H1 (cell line): ENCODE measurements at regions not wholly inside any gene's neighbourhood (a gene's known extent, or its start where the extent isn't known, plus 50 kb on each side); places are given as distances from the start of the nearest gene placed in this dataset.

Experiments used
- CTCF ChIA-PET: fragments of 300-600 bp; sonication (Branson Sonifier 250); formaldehyde crosslinking; loops from one replicate; lab custom pipeline; 2021; ENCODE audit not compliant: partially characterized antibody; lab: Charles Lee
- POLR2A ChIA-PET: fragments of 300-600 bp; sonication (Branson Sonifier 250); formaldehyde crosslinking; loops from one replicate; lab custom pipeline; 2021; ENCODE audit warnings: inconsistent platforms; ENCODE audit not compliant: partially characterized antibody; lab: Charles Lee
- DNase-seq, 2 experiments: peaks; one replicate each; pipeline versions ENCODE4 v3.0.0 to v3.0.0-alpha.2; 2010 to 2022; ENCODE audit warnings: low spot score in 2 of 2, low read depth in 1 of 2, mixed read lengths in 1 of 2
- FAIRE-seq: peaks from 2 replicates; lab custom pipeline; 2011; peaks lifted over from hg19 to GRCh38; lab: Jason Lieb, UNC
- H2AFZ ChIP-seq: 2 replicates; pipeline ENCODE4 v1.8.1; 2012; ENCODE audit warnings: low read length, inconsistent platforms
- H2AK5ac ChIP-seq: 2 replicates; pipeline ENCODE4 v1.6.1; 2013; ENCODE audit warnings: low read depth, low read length
- H2BK120ac ChIP-seq: replicated peaks from 2 replicates; pipeline ENCODE3; 2013; ENCODE audit warnings: low read depth, low read length, inconsistent platforms
- H2BK12ac ChIP-seq: 2 replicates; pipeline ENCODE4 v1.6.1; 2013; ENCODE audit warnings: low read depth, low read length
- H2BK15ac ChIP-seq: 2 replicates; pipeline ENCODE4 v1.6.1; 2013; ENCODE audit warnings: low read length
- H2BK20ac ChIP-seq: 2 replicates; pipeline ENCODE4 v1.6.1; 2013; ENCODE audit warnings: low read length
- H2BK5ac ChIP-seq: 2 replicates; pipeline ENCODE4 v1.6.1; 2013; ENCODE audit warnings: low read depth, low read length
- H3K14ac ChIP-seq: 2 replicates; pipeline ENCODE4 v1.6.1; 2013; ENCODE audit warnings: inconsistent platforms; ENCODE audit not compliant: insufficient read length
- H3K18ac ChIP-seq: 2 replicates; pipeline ENCODE4 v1.6.1; 2013; ENCODE audit warnings: low read length; ENCODE audit errors: extremely low read depth
- H3K23ac ChIP-seq: 2 replicates; pipeline ENCODE4 v1.6.1; 2013; ENCODE audit warnings: inconsistent platforms; ENCODE audit not compliant: insufficient read length
- H3K23me2 ChIP-seq: 2 replicates; pipeline ENCODE4 v1.6.1; 2013; ENCODE audit warnings: low read depth, low read length
- H3K27ac ChIP-seq: 2 replicates; pipeline ENCODE4 v1.6.1; 2011; ENCODE audit warnings: low read depth, low read length, inconsistent platforms
- H3K27me3 ChIP-seq, 4 experiments: replicated peaks in 1 of 4; 1 replicate in 1 of 4; 2 replicates in 3 of 4; pipeline versions ENCODE4 v1.6.1 to v1.8.1; 2011 to 2013; ENCODE audit warnings: low read length in 3 of 4, mild to moderate bottlenecking in 3 of 4, inconsistent platforms in 2 of 4, mixed read lengths in 2 of 4, moderate library complexity in 1 of 4; ENCODE audit not compliant: control insufficient read depth in 3 of 4, insufficient read depth in 3 of 4; ENCODE audit errors: extremely low read depth in 1 of 4
- H3K36me3 ChIP-seq, 4 experiments: 2 replicates each; pipeline versions ENCODE4 v1.6.1 to v1.8.1; 2011 to 2013; ENCODE audit warnings: mild to moderate bottlenecking in 4 of 4, low read length in 3 of 4, moderate library complexity in 2 of 4, control low read depth in 1 of 4, inconsistent platforms in 1 of 4; ENCODE audit not compliant: insufficient read depth in 4 of 4, control insufficient read depth in 2 of 4
- H3K4ac ChIP-seq: replicated peaks from 2 replicates; pipeline ENCODE3; 2013; ENCODE audit warnings: low read length, low read depth, mixed read lengths, inconsistent platforms; ENCODE audit not compliant: insufficient read length
- H3K4me1 ChIP-seq, 4 experiments: replicated peaks in 1 of 4; 1 replicate in 1 of 4; 2 replicates in 3 of 4; pipeline versions ENCODE4 v1.6.1 to v1.8.1; 2011 to 2013; ENCODE audit warnings: low read length in 3 of 4, inconsistent platforms in 2 of 4, mixed read lengths in 1 of 4; ENCODE audit not compliant: insufficient read depth in 4 of 4, control insufficient read depth in 3 of 4
- H3K4me2 ChIP-seq, 2 experiments: 2 replicates each; pipeline versions ENCODE4 v1.6.1 to v1.8.1; 2011 to 2013; ENCODE audit warnings: low read depth in 2 of 2, low read length in 2 of 2, control low read depth in 1 of 2, inconsistent platforms in 1 of 2, mild to moderate bottlenecking in 1 of 2; ENCODE audit not compliant: insufficient read depth in 1 of 2
- H3K4me3 ChIP-seq, 4 experiments: fragments of 200-600, 300-600 bp in 1 of 4; sonication (generic), shearing (Covaris generic), sonication (Bioruptor Twin) in 1 of 4; 2 replicates each; pipeline versions ENCODE4 v1.5.1 to v1.8.1; 2011 to 2016; ENCODE audit warnings: low read length in 4 of 4, low read depth in 3 of 4, control low read depth in 2 of 4, inconsistent platforms in 2 of 4, mild to moderate bottlenecking in 2 of 4, mixed read lengths in 1 of 4, moderate library complexity in 1 of 4; ENCODE audit not compliant: insufficient read depth in 2 of 4; ENCODE audit errors: extremely low read depth in 1 of 4
- H3K56ac ChIP-seq: replicated peaks from 2 replicates; pipeline ENCODE3; 2013; ENCODE audit warnings: low read depth, mild to moderate bottlenecking, mixed read lengths, low read length, inconsistent platforms; ENCODE audit not compliant: insufficient read length
- H3K79me1 ChIP-seq: 2 replicates; pipeline ENCODE4 v1.6.1; 2013; ENCODE audit warnings: low read depth, low read length, control low read depth
- H3K79me2 ChIP-seq, 2 experiments: 2 replicates each; pipeline versions ENCODE4 v1.6.1 to v1.8.1; 2012 to 2013; ENCODE audit warnings: low read length in 2 of 2, mild to moderate bottlenecking in 2 of 2, inconsistent platforms in 1 of 2; ENCODE audit not compliant: insufficient read depth in 2 of 2, control insufficient read depth in 1 of 2
- H3K9ac ChIP-seq, 4 experiments: replicated peaks in 1 of 4; 1 replicate in 1 of 4; 2 replicates in 3 of 4; pipeline versions ENCODE4 v1.6.1 to v1.8.1; 2011 to 2013; ENCODE audit warnings: low read depth in 3 of 4, low read length in 3 of 4, control low read depth in 2 of 4, mild to moderate bottlenecking in 2 of 4, moderate library complexity in 2 of 4, inconsistent platforms in 1 of 4; ENCODE audit errors: extremely low read depth in 1 of 4
- H3K9me3 ChIP-seq, 2 experiments: 2 replicates each; pipeline versions ENCODE4 v1.6.1 to v1.8.1; 2012 to 2013; ENCODE audit warnings: mild to moderate bottlenecking in 2 of 2, moderate library complexity in 2 of 2, control low read depth in 1 of 2, inconsistent platforms in 1 of 2, low read depth in 1 of 2, low read length in 1 of 2, mixed read lengths in 1 of 2; ENCODE audit not compliant: insufficient read depth in 2 of 2
- H4K20me1 ChIP-seq, 2 experiments: replicated peaks in 1 of 2; 2 replicates each; pipeline versions ENCODE3 to v1.8.1; 2011 to 2013; ENCODE audit warnings: inconsistent platforms in 2 of 2, low read length in 2 of 2, mild to moderate bottlenecking in 1 of 2; ENCODE audit not compliant: insufficient read depth in 2 of 2, control insufficient read depth in 1 of 2
- H4K5ac ChIP-seq: 2 replicates; pipeline ENCODE4 v1.6.1; 2013; ENCODE audit warnings: low read length, low read depth, mixed read lengths, inconsistent platforms; ENCODE audit not compliant: insufficient read length
- H4K8ac ChIP-seq: 2 replicates; pipeline ENCODE4 v1.8.0; 2013; ENCODE audit warnings: mild to moderate bottlenecking, moderate library complexity, low read length, inconsistent platforms; ENCODE audit not compliant: insufficient read depth; ENCODE audit errors: extremely low read depth
- H4K91ac ChIP-seq: replicated peaks from 2 replicates; pipeline ENCODE3; 2013; ENCODE audit warnings: low read length, mixed read lengths, inconsistent platforms; ENCODE audit not compliant: insufficient read length
- EGR1 ChIP-seq: IDR thresholded peaks from 2 replicates; pipeline ENCODE4 v1.6.1; 2011; ENCODE audit warnings: low read depth, low read length, borderline replicate concordance
- EZH2 ChIP-seq: fragments of 200-600 bp; sonication (generic); IDR thresholded peaks from 2 replicates; pipeline ENCODE4 v1.7.1; 2012; ENCODE audit warnings: low read depth, mild to moderate bottlenecking, moderate library complexity, low read length, inconsistent platforms; ENCODE audit not compliant: severe bottlenecking
- GABPA ChIP-seq: IDR thresholded peaks from 2 replicates; pipeline ENCODE4 v1.6.1; 2011; ENCODE audit warnings: mild to moderate bottlenecking, low read length, moderate library complexity, borderline replicate concordance; ENCODE audit not compliant: insufficient read depth
- JUND ChIP-seq: IDR thresholded peaks from 2 replicates; pipeline ENCODE4 v1.6.1; 2011; ENCODE audit warnings: mild to moderate bottlenecking, improper control_type of control experiment, low read length
- MAFK ChIP-seq: IDR thresholded peaks from 2 replicates; pipeline ENCODE4 v1.6.1; 2012; ENCODE audit warnings: low read depth, mild to moderate bottlenecking, improper control_type of control experiment, low read length
- POLR2AphosphoS5 ChIP-seq: IDR thresholded peaks from 2 replicates; pipeline ENCODE4 v1.6.1; 2011; ENCODE audit warnings: low read depth, low read length
- SAP30 ChIP-seq: fragments of 300-600 bp; sonication (generic); IDR thresholded peaks from 2 replicates; pipeline ENCODE4 v1.7.1; 2012; ENCODE audit warnings: low read length, moderate library complexity, mild to moderate bottlenecking, inconsistent platforms; ENCODE audit not compliant: insufficient read depth, insufficient replicate concordance
- SRF ChIP-seq: IDR thresholded peaks from 2 replicates; pipeline ENCODE4 v1.6.1; 2011; ENCODE audit warnings: mild to moderate bottlenecking, low read depth, low read length, moderate library complexity
- WGBS, 2 experiments: shearing (Covaris generic) in 1 of 2; methylation state at CpG; one replicate each; pipeline versions ENCODE4 v1.1.6 to v1.1.7; 2013 to 2015; ENCODE audit warnings: low lambda C conversion rate in 2 of 2, mixed read lengths in 2 of 2, inconsistent platforms in 1 of 2, low coverage in 1 of 2, missing lambda C conversion rate in 1 of 2; ENCODE audit not compliant: insufficient replicate concordance in 2 of 2, insufficient coverage in 1 of 2, insufficient read length in 1 of 2; ENCODE audit errors: extremely low coverage in 1 of 2, missing lambda C conversion rate in 1 of 2; 5-methylcytosine and 5-hydroxymethylcytosine counted together

- FAIRE-seq (no peak), DNase-seq (no peak)
- no peaks in the 10 kb centered on the region for H3K23me2 ChIP-seq
- no peak overlapping the region for H3K4ac ChIP-seq
- no peaks in the 10 kb centered on the region for H3K79me2 ChIP-seq
- no peaks in the 10 kb centered on the region for H3K36me3 ChIP-seq
- H3K27ac ChIP-seq, result no peak overlapping the region
- H3K23ac ChIP-seq, result no peak overlapping the region
- H2AK5ac ChIP-seq, result no peak overlapping the region
- H3K18ac ChIP-seq, result no peak overlapping the region
- no peaks in the 10 kb centered on the region for H3K79me1 ChIP-seq
- ChIA-PET CTCF (no interaction called here), POLR2A (no interaction called here)
- no peak overlapping the region for H4K91ac ChIP-seq
- no peak overlapping the region for H2BK120ac ChIP-seq
- no peak overlapping the region for H4K5ac ChIP-seq
- no peaks in the 10 kb centered on the region for H4K20me1 ChIP-seq
- H3K9ac ChIP-seq, result no peak overlapping the region
- H2BK12ac ChIP-seq, result no peak overlapping the region
- H3K27me3 ChIP-seq, result no peaks in the 10 kb centered on the region
- H2BK5ac ChIP-seq, result no peak overlapping the region
- H4K8ac ChIP-seq, result no peak overlapping the region
- H3K4me1 ChIP-seq, result no peaks in the 10 kb centered on the region
- H3K14ac ChIP-seq, result no peak overlapping the region
- no peak overlapping the region for H3K4me2 ChIP-seq
- 0 out of 4 replicates have a peak, but pooled peaks cover 0 to 3% of the 10 kb centered on the region in 2 experiments for H3K9me3 ChIP-seq
- H2BK20ac ChIP-seq, result no peak overlapping the region
- H3K56ac ChIP-seq, result no peak overlapping the region
- no peak overlapping the region for H3K4me3 ChIP-seq
- H2BK15ac ChIP-seq, result no peak overlapping the region
- 98% methylated on average over 3 of the region's 3 CpGs; no CpG with 5 or more reads in 1 of the 2 experiments for WGBS, 2 experiments
- no peak overlapping the region for H2AFZ ChIP-seq
- TF ChIP-seq SRF (no peak), POLR2AphosphoS5 (no peak), EGR1 (no peak), MAFK (no peak), SAP30 (no peak), JUND (no peak), EZH2 (no peak), GABPA (no peak)
Observed at GRCh38 chr3:34475851-34476250, 677.4 kb downstream of the PDCD6IP start.
